Activated CD4-positive, alpha-beta memory T cell treated with anti-CD3 and anti-CD28 coated beads, Interleukin-2, amount 10 ng/mL, durations not matched to agents 7 days and 5 days (primary cell): ENCODE measurements at regions not wholly inside any gene's neighbourhood (a gene's known extent, or its start where the extent isn't known, plus 50 kb on each side); places are given as distances from the start of the nearest gene placed in this dataset.
"Not testable (repeated sequence)": the region's sequence is repeated elsewhere in the genome, so short reads cannot be mapped to it uniquely, and the experiment has no call there.

Source experiments
- CTCF ChIA-PET: fragments of 350-600 bp; sonication (Branson Sonifier 250); formaldehyde crosslinking; loops from one replicate; lab custom pipeline; 2021; ENCODE audit warnings: antibody characterized with exemption, inconsistent platforms; lab: Charles Lee
- POLR2A ChIA-PET: fragments of 350-600 bp; sonication (Branson Sonifier 250); formaldehyde crosslinking; loops from one replicate; lab custom pipeline; 2021; ENCODE audit warnings: antibody characterized with exemption; lab: Charles Lee
- DNase-seq: peaks from one replicate; pipeline ENCODE4 v3.0.0-alpha.2; 2020
- H3K27ac Mint-ChIP-seq: one replicate; pipeline ENCODE4 v1.8.0; 2021; ENCODE audit warnings: mild to moderate bottlenecking, mixed read lengths
- H3K27me3 Mint-ChIP-seq: one replicate; pipeline ENCODE4 v1.8.0; 2021; ENCODE audit warnings: mixed read lengths
- H3K36me3 Mint-ChIP-seq: one replicate; pipeline ENCODE4 v1.8.0; 2021; ENCODE audit warnings: low read depth, mixed read lengths
- H3K4me1 Mint-ChIP-seq: one replicate; pipeline ENCODE4 v1.8.0; 2021; ENCODE audit warnings: mixed read lengths
- H3K4me3 Mint-ChIP-seq: one replicate; pipeline ENCODE4 v1.8.0; 2021; ENCODE audit warnings: mild to moderate bottlenecking, mixed read lengths
- H3K9me3 Mint-ChIP-seq: one replicate; pipeline ENCODE4 v1.8.0; 2021; ENCODE audit warnings: mixed read lengths

DNA sequence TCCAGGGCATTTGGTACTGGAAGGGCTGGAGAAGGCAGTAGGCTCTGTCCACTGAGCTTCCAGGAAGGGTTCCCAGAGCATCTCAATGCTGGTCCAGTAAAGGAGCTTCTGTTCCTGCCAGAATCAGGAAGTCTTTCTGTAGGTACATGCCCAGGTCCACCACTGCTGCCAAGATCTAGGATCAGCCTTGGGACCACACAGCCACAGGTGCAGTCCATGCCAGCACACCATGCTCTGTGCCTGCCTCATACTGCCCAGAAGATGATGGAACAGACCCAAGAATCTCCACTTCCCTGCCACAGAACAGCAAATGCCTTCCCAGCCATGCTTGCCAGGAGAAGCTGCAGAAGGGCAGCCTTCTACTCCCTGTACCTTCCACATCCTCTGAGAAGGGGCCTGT lies 89.3 kb downstream of the CDRT15L2 start:
- POLR2A ChIA-PET, H3K36me3 Mint-ChIP-seq, H3K9me3 Mint-ChIP-seq, H3K4me1 Mint-ChIP-seq, H3K4me3 Mint-ChIP-seq, DNase-seq, CTCF ChIA-PET, H3K27ac Mint-ChIP-seq, H3K27me3 Mint-ChIP-seq: not testable (repeated sequence)

DNA sequence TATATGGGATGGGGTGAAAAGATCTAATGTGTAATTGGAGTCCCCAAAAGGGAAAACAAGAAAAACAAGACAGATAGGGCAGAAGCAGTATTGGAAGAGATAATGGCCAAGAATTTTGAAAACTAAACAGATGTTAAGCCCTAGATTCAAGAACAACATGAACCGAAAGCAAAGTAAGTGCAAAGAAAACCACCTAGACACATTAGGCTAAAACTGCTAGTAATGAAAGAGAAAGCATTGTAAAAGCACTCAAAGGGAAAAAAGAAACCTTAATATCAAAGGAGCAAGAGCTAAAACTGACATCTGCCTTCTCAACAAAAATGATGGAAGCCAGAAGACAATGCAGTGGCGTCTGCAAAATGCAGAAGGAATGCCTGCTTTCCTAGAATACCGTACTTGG lies 91.0 kb downstream of the CDRT15L2 start:
- H3K36me3 Mint-ChIP-seq, CTCF ChIA-PET, H3K4me3 Mint-ChIP-seq, H3K4me1 Mint-ChIP-seq, POLR2A ChIA-PET, H3K27me3 Mint-ChIP-seq, H3K9me3 Mint-ChIP-seq, H3K27ac Mint-ChIP-seq, DNase-seq: not testable (repeated sequence)

DNA sequence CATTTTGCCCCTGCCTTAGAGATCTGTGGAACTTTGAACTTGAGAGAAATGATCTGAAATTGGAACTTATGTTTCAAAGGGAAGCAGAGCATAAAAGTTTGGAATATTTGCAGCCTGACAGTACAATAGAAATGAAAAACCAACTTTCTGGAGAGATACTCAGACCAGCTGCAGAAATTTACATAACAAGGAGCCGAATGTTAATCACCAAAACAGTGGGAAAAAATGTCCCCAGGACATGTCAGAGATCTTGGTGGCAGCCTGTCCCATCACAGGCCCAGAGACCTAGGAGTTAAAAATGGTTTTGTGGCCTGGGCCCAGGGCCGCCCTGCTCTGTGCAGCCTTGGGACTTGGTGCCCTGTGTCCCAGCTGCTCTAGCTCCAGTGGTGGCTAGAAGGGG lies 94.8 kb downstream of the CDRT15L2 start:
- POLR2A ChIA-PET, H3K4me3 Mint-ChIP-seq, H3K4me1 Mint-ChIP-seq, H3K27me3 Mint-ChIP-seq, DNase-seq, CTCF ChIA-PET, H3K27ac Mint-ChIP-seq, H3K36me3 Mint-ChIP-seq, H3K9me3 Mint-ChIP-seq: not testable (repeated sequence)

DNA sequence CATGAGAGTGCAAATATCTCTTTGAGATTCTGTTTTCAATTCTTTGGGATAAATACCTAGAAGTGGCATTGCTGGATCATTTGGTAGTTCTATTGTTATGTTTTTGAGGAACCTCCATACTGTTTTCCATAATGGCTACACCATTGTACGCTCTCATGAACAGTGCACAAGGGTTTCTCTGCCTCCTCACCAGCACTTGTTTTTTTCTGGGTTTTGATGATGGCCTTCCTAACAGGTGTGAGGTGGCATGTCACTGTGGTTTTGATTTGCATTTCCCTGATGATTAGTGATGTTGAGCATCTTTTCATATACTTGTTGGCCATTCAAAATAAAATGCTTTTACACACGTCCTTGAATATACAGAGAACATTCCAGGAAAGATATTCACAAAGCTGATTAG lies 96.2 kb downstream of the CDRT15L2 start:
- POLR2A ChIA-PET, H3K27ac Mint-ChIP-seq, H3K4me3 Mint-ChIP-seq, H3K9me3 Mint-ChIP-seq, CTCF ChIA-PET, H3K27me3 Mint-ChIP-seq, H3K4me1 Mint-ChIP-seq, H3K36me3 Mint-ChIP-seq, DNase-seq: not testable (repeated sequence)

DNA sequence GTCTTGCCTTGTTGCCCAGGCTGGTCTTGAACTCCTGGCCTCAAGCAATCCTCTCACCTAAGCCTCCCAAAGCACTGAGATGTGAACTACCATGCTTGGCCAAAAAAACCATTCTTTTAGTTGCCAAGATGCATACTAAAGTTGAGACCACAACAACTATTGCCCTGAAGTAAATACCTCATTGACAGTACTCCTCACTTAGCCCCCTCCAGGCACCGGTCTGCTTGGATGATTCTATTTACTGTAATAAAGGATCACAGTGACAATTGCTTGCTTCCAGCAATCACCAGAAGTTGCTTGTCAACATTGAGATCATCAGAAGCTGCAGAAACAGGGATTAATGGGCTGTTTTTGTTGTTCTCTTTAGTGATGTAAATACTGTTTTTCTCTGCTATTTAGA lies 97.1 kb downstream of the CDRT15L2 start:
- H3K27ac Mint-ChIP-seq, H3K4me3 Mint-ChIP-seq, H3K27me3 Mint-ChIP-seq, CTCF ChIA-PET, H3K9me3 Mint-ChIP-seq, H3K4me1 Mint-ChIP-seq, DNase-seq, POLR2A ChIA-PET, H3K36me3 Mint-ChIP-seq: not testable (repeated sequence)

DNA sequence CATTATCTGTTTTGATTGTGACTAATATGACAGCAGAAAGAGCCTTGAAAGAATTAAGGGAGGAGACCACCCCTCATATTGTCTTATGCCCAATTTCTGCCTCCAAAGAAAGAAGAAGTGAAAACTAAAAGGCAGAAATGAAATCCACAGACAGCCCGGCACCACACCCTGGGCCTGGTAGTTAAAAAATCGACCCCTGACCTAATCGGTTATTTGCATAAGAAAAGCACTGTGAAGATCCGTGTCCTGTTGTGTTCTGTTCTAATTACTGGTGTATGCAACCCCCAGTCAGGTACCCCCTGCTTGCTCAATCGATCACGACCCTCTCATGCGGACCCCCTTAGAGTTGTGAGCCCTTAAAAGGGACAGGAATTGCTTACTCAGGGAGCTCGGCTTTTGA lies 97.9 kb downstream of the CDRT15L2 start:
- H3K27ac Mint-ChIP-seq, CTCF ChIA-PET, POLR2A ChIA-PET, H3K36me3 Mint-ChIP-seq, DNase-seq, H3K4me3 Mint-ChIP-seq, H3K27me3 Mint-ChIP-seq, H3K4me1 Mint-ChIP-seq, H3K9me3 Mint-ChIP-seq: not testable (repeated sequence)

DNA sequence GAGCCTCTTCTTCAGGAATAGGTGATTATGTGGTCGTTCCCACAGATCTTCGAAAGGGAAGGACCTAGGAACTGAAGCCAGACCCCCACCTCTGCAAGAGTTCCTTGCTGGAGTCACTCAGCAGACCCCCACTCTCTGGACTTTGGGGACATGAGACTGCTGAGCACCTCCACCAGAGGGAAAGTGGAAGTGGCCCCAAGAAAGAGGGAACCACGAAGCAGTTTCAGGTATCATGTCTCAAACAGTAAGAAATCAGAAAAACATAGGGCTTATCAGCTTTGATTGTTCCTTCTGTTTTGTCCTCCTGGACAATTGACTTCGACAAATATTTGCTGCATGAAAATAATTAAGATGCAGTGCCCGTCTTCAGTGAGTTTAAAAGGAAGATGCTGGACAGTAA lies 98.9 kb downstream of the CDRT15L2 start:
- H3K27ac Mint-ChIP-seq, H3K36me3 Mint-ChIP-seq, POLR2A ChIA-PET: not testable (repeated sequence)

DNA sequence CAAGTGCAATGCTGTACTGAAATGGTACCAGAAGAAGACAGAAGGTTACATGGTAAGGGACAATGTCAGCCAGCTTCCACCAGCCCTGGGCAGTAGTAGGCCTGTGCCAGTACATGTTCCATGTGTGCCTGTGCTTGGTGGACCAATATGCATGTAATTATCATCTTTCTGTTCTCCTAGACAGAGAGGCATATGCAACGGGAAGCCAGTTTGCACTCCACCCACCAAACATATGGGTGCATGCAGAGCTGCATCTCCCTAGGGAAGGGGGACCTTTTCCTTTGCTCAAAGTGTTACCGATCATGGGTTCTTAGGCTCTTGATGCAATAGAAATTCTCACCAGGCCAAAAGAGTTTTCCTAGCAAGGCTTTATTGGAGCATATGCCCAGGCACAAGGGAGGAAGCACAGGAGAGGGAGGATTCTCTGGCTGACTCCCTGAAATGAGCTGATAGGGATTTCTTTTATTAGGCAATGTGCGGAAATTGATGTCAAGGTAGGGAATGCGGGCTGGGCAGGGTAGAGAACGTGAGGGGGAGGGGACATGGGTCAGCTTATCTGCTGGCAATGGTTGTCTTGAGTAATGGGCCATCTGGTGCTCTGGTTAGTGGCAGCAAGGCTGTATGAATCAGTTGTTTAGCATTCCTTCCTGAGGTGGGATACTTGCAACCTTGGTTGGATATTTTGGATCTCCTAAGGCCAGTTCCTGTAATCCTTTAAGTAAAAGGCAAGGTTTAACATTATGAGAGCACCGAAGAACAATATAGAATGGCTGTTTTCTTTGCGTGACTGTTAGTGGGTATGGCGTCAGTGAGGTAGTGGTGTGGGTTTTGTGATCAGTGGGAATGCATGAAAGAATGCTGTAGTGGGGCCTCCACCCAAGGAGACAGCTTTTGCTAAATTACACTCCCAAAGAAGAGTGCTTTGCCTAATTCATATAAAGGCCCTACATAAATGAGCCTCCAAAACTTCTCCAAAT lies 102.5 kb downstream of the CDRT15L2 start:
- H3K36me3 Mint-ChIP-seq, CTCF ChIA-PET, H3K4me3 Mint-ChIP-seq, H3K27ac Mint-ChIP-seq, POLR2A ChIA-PET, H3K27me3 Mint-ChIP-seq, H3K9me3 Mint-ChIP-seq, H3K4me1 Mint-ChIP-seq, DNase-seq: not testable (repeated sequence)

More for the DNA sequence above, 98.9 kb downstream of the CDRT15L2 start:
- H3K9me3 Mint-ChIP-seq, CTCF ChIA-PET, H3K27me3 Mint-ChIP-seq, DNase-seq, H3K4me1 Mint-ChIP-seq, H3K4me3 Mint-ChIP-seq: not testable (repeated sequence)

DNA sequence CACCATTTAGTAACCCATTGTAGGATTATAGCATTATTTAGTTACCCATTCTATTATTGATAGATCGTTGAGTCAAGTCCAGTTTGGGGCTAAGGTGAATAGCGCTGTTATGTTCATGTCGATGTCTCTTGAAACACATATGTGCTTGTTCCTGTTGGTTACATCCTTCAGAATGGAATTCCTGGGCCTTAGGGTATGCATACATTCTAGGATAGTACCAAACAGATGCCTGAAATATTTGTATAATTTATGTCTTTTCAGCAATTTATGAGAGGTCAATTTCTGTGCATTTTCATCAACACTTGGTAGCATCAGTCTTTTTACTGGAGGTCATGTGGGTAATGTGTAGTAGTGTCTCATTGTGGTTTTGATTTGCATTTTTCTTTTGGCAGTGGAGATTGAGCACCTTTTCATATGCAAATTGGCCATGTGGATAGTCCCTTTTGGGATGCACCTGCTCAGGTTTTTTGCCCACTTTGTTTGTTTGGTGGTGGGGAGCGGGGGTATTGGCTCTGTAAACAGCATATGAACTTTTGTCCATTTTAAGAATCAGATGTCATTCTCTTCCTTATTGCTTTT lies 104.2 kb downstream of the CDRT15L2 start:
- DNase-seq, POLR2A ChIA-PET, H3K9me3 Mint-ChIP-seq, CTCF ChIA-PET, H3K36me3 Mint-ChIP-seq, H3K4me3 Mint-ChIP-seq, H3K4me1 Mint-ChIP-seq, H3K27me3 Mint-ChIP-seq, H3K27ac Mint-ChIP-seq: not testable (repeated sequence)

DNA sequence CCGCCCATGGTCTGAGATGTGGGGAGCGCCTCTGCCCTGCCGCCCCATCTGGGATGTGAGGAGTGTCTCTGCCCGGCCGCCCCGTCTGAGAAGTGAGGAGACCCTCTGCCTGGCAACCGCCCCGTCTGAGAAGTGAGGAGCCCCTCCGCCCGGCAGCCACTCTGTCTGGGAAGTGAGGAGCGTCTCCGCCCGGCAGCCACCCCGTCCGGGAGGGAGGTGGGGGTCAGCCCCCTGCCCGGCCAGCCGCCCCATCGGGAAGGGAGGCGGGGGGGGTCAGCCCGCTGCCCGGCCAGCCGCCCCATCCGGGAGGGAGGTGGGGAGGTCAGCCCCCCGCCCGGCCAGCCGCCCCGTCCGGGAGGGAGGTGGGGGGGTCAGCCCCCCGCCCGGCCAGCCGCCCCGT lies 105.5 kb downstream of the CDRT15L2 start:
- DNase-seq, H3K4me1 Mint-ChIP-seq, CTCF ChIA-PET, H3K27ac Mint-ChIP-seq, H3K9me3 Mint-ChIP-seq, H3K4me3 Mint-ChIP-seq, POLR2A ChIA-PET, H3K36me3 Mint-ChIP-seq, H3K27me3 Mint-ChIP-seq: not testable (repeated sequence)

DNA sequence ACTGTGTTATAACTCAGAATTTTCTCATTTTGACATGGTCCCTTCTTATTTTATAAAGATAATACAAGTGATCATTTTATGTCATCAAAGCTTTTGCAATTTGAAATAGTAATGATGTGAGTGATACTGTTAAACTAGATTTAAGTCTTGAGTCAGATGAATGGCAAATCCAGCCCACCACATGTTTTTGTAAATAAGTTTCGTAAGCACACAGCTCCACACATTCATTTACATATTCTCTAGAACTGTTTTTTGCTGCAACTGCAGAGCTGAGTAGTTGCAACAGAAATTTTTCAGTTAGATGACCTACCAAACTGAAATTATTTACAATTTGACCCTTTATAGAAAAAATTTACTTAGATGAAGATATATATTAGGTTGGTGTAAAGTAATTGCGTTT lies 108.1 kb downstream of the CDRT15L2 start:
- H3K4me1 Mint-ChIP-seq, H3K27me3 Mint-ChIP-seq, POLR2A ChIA-PET, CTCF ChIA-PET, H3K4me3 Mint-ChIP-seq, H3K27ac Mint-ChIP-seq, H3K9me3 Mint-ChIP-seq, H3K36me3 Mint-ChIP-seq, DNase-seq: not testable (repeated sequence)

DNA sequence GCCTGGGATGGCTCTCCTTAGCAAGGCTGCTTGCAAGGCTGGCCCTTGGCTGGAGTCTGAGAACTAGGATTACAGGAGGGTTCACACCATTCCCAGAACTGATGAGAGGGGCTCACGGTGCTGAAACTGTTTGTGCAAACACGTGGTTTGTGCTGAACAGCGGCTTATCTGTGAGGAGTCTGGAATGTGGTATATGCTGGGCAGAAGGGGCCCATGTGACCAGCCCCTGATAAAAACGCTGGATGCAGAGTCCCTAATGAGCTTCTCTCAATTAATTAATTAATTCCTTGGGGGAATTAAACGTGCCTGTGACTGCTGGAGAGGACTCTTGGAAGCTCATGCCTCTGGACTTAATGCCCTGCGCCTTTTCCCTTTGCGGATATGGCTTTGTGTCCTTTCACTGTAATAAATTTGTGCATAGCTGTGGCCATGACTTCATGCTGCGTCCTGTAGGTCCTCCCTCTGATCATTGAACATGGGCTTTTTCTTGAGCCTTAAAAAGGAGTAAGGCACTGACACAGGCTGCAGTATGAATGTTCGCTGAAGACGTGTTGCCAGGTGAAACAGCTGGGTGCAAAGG lies 109.7 kb downstream of the CDRT15L2 start:
- H3K4me3 Mint-ChIP-seq, POLR2A ChIA-PET, H3K4me1 Mint-ChIP-seq, H3K27ac Mint-ChIP-seq, DNase-seq, H3K36me3 Mint-ChIP-seq, H3K9me3 Mint-ChIP-seq, H3K27me3 Mint-ChIP-seq, CTCF ChIA-PET: not testable (repeated sequence)

DNA sequence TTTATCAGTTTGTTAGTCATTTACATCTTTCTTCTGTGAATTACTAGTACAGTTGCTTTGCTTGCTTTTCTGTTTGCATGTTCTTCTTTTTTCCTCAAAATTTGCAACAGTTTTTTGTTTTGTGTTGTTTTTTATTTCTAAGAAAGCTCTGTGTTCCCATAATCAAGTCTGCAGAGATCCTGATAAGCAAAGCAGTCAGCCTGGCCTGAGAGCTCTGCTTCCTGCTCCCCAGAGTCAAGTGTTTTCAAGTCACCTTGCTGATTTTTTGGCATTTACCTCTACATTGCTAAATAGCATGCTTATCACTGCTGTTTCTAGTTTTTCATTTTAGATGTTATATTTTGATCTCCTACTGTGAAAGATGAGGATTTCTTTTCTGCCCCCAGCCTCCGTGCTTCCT lies 113.2 kb downstream of the CDRT15L2 start:
- H3K4me1 Mint-ChIP-seq, H3K36me3 Mint-ChIP-seq, H3K4me3 Mint-ChIP-seq, H3K27me3 Mint-ChIP-seq, DNase-seq, CTCF ChIA-PET, POLR2A ChIA-PET, H3K9me3 Mint-ChIP-seq, H3K27ac Mint-ChIP-seq: not testable (repeated sequence)

DNA sequence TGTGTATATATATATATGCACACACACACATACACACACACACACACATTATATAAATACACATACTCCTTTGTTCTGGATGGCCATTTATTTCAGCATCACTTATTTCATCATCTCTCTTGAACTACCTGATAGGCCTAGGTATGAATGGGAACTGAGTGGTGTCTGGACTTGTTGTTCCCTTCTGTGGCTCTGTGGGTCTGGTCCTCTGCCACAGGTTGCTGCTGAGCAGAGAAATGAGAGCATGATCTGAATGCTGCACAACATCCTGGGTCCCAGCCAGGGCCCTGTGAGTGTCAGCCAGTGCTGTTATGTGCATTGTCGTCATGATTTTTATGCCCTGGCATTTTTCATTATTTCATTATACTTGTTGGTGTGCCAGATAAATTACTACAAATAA lies 116.3 kb downstream of the CDRT15L2 start:
- H3K36me3 Mint-ChIP-seq, CTCF ChIA-PET, H3K4me3 Mint-ChIP-seq, H3K9me3 Mint-ChIP-seq, H3K27ac Mint-ChIP-seq, POLR2A ChIA-PET, H3K27me3 Mint-ChIP-seq, DNase-seq: not testable (repeated sequence)
- H3K4me1 Mint-ChIP-seq: peaks cover 26% of the 10 kb centered on the region
